Body of pancreas (tissue), 4 donors: ENCODE measurements at regions not wholly inside any gene's neighbourhood (a gene's known extent, or its start where the extent isn't known, plus 50 kb on each side); places are given as distances from the start of the nearest gene placed in this dataset.

Experiments
- POLR2A ChIP-seq, 3 donors: fragments of 450-650 bp; IDR thresholded peaks; one replicate each; pipeline ENCODE4 v1.6.1; 2016; ENCODE audit warnings: antibody characterized with exemption in 3 of 3, mild to moderate bottlenecking in 2 of 3
- TF ChIP-seq, protein P1 (sequence below), 7 experiments: fragments of 450-650 bp in 4 of 7; fragments of 200-600 bp in 3 of 7; sonication (generic) in 3 of 7; IDR thresholded peaks; one replicate each; pipeline ENCODE4 v1.5.1; 2016 to 2019; ENCODE audit warnings: antibody characterized with exemption in 7 of 7

GRCh38 chr14:27050208-27050607 lies 452.4 kb upstream of the NOVA1 start:
- TF ChIP-seq, protein P1, sequence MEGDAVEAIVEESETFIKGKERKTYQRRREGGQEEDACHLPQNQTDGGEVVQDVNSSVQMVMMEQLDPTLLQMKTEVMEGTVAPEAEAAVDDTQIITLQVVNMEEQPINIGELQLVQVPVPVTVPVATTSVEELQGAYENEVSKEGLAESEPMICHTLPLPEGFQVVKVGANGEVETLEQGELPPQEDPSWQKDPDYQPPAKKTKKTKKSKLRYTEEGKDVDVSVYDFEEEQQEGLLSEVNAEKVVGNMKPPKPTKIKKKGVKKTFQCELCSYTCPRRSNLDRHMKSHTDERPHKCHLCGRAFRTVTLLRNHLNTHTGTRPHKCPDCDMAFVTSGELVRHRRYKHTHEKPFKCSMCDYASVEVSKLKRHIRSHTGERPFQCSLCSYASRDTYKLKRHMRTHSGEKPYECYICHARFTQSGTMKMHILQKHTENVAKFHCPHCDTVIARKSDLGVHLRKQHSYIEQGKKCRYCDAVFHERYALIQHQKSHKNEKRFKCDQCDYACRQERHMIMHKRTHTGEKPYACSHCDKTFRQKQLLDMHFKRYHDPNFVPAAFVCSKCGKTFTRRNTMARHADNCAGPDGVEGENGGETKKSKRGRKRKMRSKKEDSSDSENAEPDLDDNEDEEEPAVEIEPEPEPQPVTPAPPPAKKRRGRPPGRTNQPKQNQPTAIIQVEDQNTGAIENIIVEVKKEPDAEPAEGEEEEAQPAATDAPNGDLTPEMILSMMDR (IDR thresholded peaks at IDR 0.05) = no peak
- TF ChIP-seq POLR2A (IDR thresholded peaks at IDR 0.05) = no peak
